ENCODE measurements at regions not wholly inside any gene's neighbourhood (a gene's known extent, or its start where the extent isn't known, plus 50 kb on each side); places are given as distances from the start of the nearest gene placed in this dataset.

DNA sequence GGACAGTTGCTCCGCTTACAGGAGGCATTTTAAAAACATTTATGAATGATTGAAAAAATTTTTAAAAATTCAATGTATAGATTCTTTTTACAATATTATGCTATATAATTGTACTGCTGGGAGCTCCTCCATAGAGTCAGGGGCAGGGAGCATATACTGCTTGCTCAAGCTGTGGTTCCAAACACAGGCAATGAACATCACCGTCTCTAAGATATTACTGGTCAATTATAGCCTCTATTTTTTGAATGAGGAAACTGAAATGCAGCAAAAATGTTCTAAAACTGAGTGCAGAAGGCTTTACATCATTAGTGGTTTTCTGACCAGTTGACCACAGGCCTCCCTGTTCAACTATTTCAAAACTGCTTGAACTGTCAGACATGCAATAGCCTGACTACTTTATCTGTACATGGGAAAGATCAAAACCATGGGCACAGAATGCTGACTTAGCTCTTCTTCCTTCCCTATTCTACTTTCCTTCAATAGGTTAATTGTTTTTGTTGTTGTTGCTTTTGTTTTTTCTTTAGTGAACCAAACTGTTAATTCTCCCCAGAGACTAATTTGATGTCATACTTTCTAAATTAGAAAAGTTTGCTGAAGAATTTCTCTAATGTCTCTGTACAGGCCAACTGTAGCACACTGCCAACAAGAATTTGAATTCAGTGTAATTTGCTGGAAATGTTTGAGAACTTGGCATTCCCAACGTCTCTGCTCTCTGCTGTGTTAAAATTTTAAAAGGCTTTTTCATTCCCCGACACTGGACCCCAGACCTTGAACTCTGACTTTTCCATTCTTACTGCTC is 107.6 kb upstream of the MPDZ start:
- no peak for DNase-seq (ENCODE audit: low read depth, low spot score)
- H3K27ac ChIP-seq, result no peak overlapping the region

DNA sequence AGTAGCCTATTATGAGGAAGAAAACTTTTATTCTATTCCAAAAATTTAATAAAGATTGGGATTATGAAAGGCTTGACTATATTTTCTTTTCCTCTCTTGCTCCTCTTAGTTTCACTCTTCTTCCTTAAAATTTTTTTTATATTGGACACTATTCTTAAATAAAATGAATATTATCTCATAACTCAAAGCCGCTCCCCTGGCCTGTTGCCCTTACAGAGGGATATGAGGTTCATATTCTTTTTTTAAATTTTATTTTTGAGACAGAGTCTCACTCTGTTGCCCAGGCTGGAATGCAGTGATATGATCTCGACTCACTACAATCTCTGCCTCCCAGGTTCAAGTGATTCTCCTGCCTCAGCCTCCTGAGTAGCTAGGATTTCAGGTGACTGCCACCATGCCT is 106.8 kb upstream of the MPDZ start:
- no peak for DNase-seq (ENCODE audit: low read depth, low spot score)
- H3K27ac ChIP-seq, result no peak overlapping the region

DNA sequence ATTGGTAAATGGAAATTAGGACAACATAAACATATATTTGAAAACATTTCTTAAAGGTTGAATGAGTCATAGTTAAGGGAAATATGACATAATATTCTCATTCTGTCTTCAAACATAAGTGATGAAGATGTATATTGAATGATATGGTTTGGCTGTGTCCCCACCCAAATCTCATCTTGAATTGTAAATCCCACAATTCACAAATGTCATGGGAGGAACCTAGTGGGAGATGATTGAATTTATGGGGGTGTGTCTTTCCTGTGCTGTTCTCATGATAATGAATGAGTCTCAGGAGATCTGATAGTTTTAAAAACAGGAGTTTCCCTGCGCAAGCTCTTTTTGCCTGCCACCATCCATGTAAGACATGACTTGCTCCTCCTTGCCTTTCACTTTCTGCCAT is 104.4 kb upstream of the MPDZ start:
- no peak overlapping the region for H3K27ac ChIP-seq
- DNase-seq (ENCODE audit: low read depth, low spot score), result no peak

DNA sequence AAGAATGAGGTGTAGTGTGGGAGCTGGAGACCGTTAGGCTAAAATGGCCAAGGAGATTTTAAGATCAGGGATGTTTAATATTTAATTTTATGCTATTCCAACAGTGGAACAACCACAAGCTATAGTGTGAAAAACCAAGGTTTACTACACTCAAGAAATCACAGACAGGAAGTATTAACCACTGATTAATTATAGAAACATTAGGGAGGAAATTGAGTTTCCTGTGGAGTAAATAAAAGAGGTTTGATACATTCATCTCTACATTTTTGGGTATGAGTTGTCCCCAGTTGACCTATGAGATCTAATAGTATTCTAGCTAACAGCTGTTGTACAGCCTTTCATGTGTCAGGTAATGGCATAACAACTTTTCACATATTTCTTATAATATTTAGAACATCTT is 103.7 kb upstream of the MPDZ start:
- H3K27ac ChIP-seq, result no peak overlapping the region
- no peak for DNase-seq (ENCODE audit: low read depth, low spot score)

DNA sequence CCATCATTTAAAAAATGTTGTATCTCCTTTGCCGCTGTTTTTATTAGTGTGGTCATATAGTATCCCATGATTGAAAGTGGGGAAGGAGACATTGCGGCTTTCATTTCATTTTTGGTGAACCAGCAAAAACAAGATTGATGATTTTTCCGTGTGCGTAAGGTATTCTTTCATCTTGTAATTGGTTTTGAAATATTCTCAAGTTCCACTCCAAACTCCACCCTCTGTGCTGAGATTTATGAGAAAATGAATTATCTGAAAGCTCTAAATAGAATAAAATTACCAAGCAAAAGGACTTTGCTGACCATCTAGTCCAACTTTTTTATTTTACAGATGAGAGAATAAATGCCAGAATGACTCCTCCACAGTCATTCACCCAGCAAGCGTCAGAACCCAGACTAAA is 103.1 kb upstream of the MPDZ start:
- DNase-seq (ENCODE audit: low read depth, low spot score), result no peak
- no peak overlapping the region for H3K27ac ChIP-seq

DNA sequence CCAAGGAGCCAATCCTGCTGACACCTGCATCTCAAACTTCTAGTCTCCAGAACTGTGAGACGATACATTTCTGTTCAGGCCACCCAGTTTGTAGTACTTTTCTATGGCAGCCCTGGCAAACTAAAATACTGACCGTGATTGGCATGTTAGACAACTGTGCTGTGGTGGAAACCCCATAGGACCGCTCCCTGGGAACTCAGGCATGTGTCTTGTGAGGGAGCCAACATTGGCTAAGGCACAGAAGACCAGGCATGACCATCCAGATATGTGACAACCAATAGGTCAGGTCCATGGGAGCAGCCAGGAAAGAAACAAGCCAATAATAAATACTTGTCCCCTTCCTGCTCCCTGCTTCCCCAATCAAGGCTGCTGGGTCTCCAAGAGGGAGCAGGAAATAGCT is 101.4 kb upstream of the MPDZ start:
- no peak for DNase-seq (ENCODE audit: low read depth, low spot score)
- H3K27ac ChIP-seq, result no peak overlapping the region

DNA sequence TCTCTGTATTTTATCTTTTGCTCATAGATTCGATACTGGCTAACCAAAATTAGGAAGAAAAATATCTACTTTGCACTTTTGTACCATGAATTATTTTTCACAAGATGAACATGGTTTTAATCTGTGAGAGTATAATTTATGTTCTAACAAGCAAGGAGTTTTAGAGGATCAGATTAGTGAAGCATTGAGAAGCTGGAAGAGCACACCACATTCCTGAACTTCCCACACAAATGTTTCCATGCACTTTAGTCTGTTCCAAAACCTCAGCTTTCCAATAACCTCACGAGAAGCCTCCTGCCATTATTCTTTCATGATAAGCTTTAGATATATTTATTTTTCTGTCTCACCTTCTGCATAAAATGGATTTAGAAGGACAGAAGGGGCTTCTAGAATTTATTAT is 98.7 kb upstream of the MPDZ start:
- no peak overlapping the region for H3K27ac ChIP-seq
- DNase-seq (ENCODE audit: low read depth, low spot score), result no peak

DNA sequence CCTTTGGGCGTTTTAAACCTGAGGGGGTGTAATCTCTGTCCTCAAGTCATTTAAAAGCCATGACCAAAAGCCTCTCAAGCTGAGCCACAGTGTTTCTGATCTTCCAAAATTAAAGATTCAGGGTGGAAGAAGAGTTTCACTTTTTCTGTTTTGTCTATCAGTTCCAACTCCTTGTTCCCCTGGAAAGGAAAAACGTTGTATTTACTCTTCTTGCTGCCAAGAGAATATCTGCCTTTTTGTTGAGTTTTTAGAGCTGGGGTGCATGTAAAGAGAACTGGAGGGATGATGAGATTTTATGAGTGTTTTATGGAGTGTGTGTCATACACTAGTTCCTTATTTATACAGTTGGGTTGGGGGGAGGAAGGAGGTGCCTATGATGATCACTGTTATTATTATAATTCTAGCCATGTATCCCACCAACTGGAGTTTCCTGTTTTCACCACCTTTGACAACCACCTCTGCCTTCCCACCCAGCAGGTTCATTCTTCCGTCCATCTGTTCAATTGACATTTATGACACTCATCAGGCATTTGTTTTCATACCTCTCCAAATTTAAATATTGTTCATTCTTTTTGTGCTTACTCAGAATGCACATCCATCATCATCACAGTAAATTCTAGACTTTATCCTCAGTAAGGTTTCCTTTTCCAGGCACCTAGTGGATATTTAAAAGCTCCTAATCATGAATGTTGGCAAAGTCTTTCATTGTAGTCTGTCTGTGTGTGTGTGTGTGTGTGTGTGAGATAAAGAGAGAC is 97.9 kb upstream of the MPDZ start:
- no peak overlapping the region for H3K27ac ChIP-seq
- DNase-seq (ENCODE audit: low read depth, low spot score), result no peak

DNA sequence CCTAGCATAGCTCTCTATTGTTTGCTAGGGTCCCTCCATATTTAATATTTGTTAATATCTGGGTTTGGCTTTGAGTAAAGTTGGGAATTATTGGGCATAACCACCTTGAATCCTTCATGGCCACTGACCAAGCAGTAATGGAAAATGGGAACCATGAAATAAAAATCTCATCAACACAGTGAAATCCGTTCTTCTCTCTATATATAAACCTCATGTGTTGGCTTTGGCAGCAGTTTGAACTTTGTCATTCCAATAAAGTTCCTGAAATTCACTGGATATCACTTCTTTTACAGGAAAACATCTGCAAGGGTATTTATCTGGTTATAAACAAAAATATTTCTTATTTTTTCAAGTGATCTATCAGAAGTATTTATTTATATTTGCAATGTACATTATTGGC is 93.0 kb upstream of the MPDZ start:
- H3K27ac ChIP-seq, result no peak overlapping the region
- no peak for DNase-seq (ENCODE audit: low read depth, low spot score)

DNA sequence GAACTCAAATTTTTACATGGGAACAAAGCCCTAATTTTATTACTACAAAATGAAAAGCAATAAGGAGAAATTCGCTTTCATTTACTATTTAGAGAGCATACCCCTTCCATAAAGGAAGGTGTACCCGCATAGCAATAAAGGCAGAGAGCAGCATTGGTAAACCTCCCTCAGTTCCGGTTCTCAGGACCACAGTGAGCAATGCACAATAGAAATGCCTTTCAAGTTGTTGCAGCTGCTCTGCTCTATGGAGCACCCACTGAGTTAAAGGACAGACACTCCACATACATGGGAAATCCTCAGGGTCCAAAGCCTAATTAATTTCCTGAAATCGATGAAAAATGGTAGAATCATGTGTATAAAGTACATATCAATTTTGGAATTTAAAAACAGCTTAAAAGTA is 89.9 kb upstream of the MPDZ start:
- no peak overlapping the region for H3K27ac ChIP-seq
- DNase-seq (ENCODE audit: low read depth, low spot score), result no peak

DNA sequence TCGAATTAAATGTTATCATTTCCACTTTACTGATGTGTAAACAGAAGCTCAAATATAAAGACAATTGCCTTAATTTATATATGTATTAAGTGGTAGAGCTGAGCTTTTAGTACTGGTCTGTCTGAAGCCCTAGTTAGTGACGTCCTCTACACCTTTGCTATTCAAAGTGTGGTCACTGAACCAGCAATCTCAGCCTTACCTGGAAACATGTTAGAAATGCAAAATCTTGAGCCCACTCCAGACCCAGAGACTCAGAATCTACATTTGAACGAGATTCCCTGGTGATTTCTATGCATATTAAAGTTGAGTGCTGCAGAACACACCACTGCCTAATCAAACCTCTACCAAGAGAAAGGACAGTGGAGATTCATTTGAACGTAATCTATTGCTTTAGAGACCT is 88.3 kb upstream of the MPDZ start:
- DNase-seq (ENCODE audit: low read depth, low spot score), result no peak
- H3K27ac ChIP-seq, result no peak overlapping the region

DNA sequence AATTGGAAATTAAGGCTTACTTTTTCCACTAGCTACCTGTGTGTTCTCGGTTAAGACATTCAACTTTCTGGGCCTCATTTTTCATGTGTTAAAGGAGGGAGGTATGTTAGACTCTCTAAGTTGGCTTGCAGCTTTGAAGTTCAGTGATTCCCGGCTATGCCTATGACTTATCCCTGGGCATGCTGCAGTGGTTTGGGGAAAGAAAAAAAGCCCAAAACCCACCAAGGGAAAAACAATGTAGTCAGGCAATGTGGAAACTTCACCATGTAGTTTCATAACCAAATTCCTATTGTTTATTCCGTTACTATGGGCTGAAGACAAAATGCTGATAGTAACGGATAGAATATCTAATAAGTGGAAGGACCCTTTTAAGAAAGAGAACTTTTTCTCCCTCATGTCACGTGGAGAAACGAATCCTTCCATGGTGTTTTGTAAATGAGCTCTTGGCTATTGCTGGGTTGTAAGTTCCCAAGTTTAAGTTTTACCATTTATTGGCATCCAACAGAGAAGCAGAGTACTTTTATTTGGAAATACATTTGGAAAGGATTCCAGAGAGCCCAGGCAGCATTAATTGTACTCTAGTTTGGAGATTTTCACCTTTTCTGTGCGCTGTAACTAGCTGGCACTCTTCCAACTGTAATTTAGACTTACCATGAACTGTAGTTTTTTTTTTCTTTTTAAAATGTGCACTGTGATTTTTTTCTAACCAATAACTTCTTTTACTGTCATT is 84.9 kb upstream of the MPDZ start:
- DNase-seq (ENCODE audit: low read depth, low spot score), result no peak
- H3K27ac ChIP-seq, result no peak overlapping the region

DNA sequence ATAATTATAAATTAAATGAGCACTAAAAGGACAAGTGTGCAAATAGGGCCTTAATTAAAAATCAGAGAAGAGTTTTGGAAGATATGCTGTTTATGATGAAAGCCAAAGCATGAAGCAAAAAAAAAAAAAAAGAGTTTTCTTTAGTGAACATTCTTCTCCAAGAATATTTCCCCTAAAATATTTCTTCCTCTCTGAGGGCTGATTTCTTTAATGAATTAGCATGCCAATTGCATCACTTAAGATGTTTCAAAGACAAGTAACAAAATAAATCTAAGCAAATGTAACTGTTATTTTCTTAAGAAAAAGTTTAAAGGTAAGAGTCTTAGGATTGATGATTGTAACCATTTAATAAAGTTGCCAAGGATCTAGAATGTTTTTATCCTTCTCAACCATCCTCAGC is 81.6 kb upstream of the MPDZ start:
- DNase-seq (ENCODE audit: low read depth, low spot score), result no peak
- no peak overlapping the region for H3K27ac ChIP-seq

DNA sequence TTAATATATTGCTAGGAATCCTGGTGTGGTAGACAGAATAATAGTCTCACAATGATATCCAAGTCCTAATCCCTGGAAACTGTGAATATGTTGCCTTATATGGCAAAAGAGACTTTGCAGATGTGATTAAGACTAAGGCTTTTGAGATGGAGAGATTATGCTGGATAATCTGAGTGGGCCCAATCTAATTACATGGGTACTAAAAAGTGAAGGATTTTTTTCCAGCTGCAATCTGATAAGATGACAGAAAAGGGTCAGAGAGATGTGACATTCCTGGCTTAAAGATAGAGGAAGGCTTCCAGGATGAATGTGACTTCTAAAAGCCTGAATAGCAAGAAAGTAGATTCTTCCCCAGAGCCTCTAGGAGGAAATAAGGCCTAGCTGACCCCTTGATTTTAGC is 80.7 kb upstream of the MPDZ start:
- no peak overlapping the region for H3K27ac ChIP-seq
- DNase-seq (ENCODE audit: low read depth, low spot score), result no peak

DNA sequence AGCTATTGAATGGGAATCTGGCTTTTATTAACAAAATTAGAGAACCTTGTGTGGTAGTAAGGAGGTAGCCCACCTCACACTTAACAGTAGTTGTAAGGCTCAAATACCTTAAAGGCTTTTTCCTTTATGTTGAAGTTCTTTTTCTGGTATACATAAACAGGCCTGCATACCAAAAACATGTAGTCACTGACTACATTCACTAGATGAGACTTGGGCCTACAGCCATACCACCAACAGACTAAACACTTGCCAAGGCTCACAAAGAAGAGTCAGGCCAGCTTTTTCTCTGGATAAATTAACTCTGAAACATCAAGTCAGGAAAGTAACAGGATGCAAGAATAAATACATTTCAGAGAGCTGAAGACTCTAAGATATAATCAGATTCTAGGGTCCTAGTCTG is 78.6 kb upstream of the MPDZ start:
- no peak for DNase-seq (ENCODE audit: low read depth, low spot score)
- H3K27ac ChIP-seq, result no peak overlapping the region

DNA sequence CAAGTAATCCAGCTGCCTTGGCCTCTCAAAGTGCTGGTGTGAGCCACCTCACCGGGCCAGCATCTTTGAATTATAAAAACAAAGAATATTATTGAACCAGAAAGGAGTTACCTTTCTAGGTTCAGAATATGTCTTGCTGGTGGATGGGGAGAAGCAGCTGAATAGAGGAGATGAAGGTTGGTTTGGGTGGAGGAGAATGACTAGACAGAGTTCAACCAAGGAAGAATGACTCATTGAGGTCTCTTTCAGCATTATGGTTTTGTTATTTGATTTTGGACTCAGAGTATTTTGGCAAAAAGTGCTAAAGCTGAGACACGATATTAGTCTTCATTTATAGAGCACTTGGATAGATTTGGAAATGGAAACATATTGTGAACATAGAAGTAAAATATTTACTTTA is 75.2 kb upstream of the MPDZ start:
- no peak for DNase-seq (ENCODE audit: low read depth, low spot score)
- H3K27ac ChIP-seq, result no peak overlapping the region

DNA sequence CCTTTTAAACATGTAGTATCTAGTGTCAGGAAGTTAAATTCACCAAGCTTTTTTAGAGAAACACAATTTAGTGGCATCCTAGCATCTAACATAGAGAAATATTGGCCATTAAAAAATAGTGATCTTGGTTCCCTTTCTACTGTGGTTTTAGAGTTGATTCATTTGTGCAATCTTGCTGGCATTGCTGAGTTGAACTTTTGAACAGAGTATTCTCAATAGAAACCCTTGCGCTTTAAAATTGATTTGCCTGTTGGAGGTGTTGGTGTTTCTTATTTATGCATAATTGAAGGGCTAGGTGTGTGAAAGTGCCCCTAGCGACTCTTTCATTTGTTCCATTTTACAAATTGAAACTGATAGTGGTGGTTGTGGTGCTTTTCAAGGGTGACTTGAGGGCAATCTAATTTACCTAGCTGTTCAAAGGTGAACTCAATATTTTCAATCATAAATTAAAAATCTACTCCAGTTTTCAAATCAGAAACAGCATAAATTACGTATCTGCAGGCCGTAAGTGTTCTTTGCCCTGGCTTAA is 73.0 kb upstream of the MPDZ start:
- H3K27ac ChIP-seq, result no peak overlapping the region

DNA sequence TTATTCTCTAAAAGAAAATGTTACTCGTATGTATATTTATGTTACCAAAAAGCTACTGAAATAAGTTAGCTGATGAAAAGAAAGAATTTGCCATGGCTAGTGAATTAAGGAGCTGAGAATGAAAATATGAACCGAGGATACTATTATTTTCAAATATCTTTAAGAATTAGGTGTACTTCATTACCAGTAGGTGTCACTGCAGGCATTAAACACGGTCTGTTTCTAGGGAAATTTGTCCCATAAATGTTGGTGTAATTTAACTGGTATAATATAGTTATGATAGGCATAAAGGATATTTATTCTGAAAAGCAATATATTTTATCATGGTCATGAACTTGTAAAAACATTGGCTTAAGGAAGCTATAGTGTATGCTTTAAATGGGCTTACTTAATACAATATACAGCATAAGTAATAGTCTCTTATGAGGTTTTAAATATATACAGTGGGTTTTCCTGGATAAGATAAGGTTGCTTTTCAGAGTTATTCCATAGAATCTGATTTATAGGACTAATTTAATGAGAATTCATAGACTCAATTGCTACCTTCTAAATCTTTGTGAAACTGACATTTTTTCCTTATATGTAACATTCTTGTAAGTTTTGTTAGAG is 72.4 kb upstream of the MPDZ start:
- no peak for DNase-seq (ENCODE audit: low read depth, low spot score)
- no peak overlapping the region for H3K27ac ChIP-seq

More for the DNA sequence above, 73.0 kb upstream of the MPDZ start:
- DNase-seq (ENCODE audit: low read depth, low spot score), result no peak

DNA sequence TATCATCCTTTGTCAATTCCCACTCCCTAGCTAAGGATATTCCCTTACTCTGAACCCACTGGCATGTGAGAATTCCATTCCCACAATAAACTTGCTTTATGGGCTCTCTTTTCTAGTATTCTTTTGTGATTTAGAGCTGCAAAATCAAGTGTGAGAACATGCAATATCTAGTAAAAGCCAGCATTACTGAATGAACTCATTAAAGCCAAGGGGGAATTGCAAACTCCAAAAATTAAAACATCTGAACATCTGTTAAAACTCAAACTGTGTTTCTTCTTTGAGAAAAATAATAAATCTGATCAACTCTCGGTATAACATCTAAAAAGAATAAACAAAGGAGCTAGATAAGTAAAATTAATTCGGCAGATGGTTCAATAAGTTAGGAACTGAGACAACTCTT is 53.1 kb upstream of the MPDZ start:
- no peak overlapping the region for H3K27ac ChIP-seq

DNA sequence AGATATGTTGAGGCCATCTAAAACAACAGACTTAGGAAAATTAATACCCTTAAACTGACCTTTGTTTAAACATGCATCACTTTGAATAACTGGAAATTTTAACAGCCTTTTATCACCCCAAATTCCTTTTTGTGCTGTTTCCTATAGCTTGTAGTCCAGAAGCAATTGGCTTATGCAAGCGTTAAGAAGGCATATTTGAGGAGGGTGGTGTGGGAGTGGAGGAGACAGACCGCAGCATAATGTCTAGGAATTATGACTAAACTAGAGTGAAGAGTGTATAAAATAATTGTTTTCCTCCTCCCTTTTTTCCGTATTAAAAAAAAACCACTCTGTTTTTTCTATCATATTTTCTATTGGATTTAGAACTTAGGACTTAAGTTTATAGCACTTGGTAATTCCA is 51.8 kb upstream of the MPDZ start:
- DNase-seq (ENCODE audit: low read depth, low spot score), result no peak
- no peak overlapping the region for H3K27ac ChIP-seq

More for the DNA sequence above, 53.1 kb upstream of the MPDZ start:
- no peak for DNase-seq (ENCODE audit: low read depth, low spot score)

Data from epithelial cell of prostate (primary cell).